ENCODE measurements at regions not wholly inside any gene's neighbourhood (a gene's known extent, or its start where the extent isn't known, plus 50 kb on each side); places are given as distances from the start of the nearest gene placed in this dataset.

GRCh38 chr5:65075623-65076250 lies 307.0 kb downstream of the CWC27 start:
- TF ChIP-seq CTCF (IDR thresholded peaks at IDR 0.05; ENCODE audit: low read depth, low read length, poor library complexity, severe bottlenecking) (no peak), EZH2phosphoT487 (IDR thresholded peaks at IDR 0.05; ENCODE audit: borderline replicate concordance, low read length) (no peak)
